SK-N-SH (cell line): ENCODE measurements at regions not wholly inside any gene's neighbourhood (a gene's known extent, or its start where the extent isn't known, plus 50 kb on each side); places are given as distances from the start of the nearest gene placed in this dataset.

Experiments used
- CTCF ChIA-PET: fragments of 300-600, 350-600 bp; formaldehyde crosslinking; extraction: SDS; loops from one replicate; lab custom pipeline; 2021; lab: Yijun Ruan, JAX
- POLR2A ChIA-PET: fragments of 350-600 bp; sonication (Branson Sonifier 250); formaldehyde crosslinking; extraction: SDS; loops from one replicate; lab custom pipeline; 2020; ENCODE audit warnings: antibody characterized with exemption, inconsistent platforms; lab: Yijun Ruan, JAX
- DNase-seq: peaks from one replicate; pipeline ENCODE4 v3.0.0; 2012
- H2AFZ ChIP-seq: fragments of 200-600 bp; sonication (generic); 2 replicates; pipeline ENCODE4 v1.8.1; 2016; ENCODE audit warnings: antibody characterized with exemption, mild to moderate bottlenecking, low read depth
- H3F3A ChIP-seq: fragments of 200-600 bp; sonication (generic); replicated peaks from 2 replicates; pipeline ENCODE3; 2016; ENCODE audit warnings: antibody characterized with exemption, mild to moderate bottlenecking; ENCODE audit not compliant: insufficient read depth
- H3K27ac ChIP-seq, 2 experiments: fragments of 200-500 bp in 1 of 2; fragments of 200-600 bp in 1 of 2; sonication (Bioruptor generic) in 1 of 2; sonication (generic), shearing (Covaris generic) in 1 of 2; 2 replicates each; pipeline versions ENCODE4 v1.5.1 to v1.6.1; 2014 to 2016; ENCODE audit warnings: low read depth in 2 of 2, inconsistent platforms in 1 of 2, low read length in 1 of 2, mild to moderate bottlenecking in 1 of 2, mixed read lengths in 1 of 2
- H3K27me3 ChIP-seq: fragments of 200-600 bp; sonication (generic), shearing (Covaris generic); 2 replicates; pipeline ENCODE4 v1.6.1; 2016; ENCODE audit warnings: mixed run types; ENCODE audit not compliant: insufficient read depth
- H3K36me3 ChIP-seq, 2 experiments: fragments of 200-500 bp in 1 of 2; fragments of 200-600 bp in 1 of 2; sonication (Bioruptor generic) in 1 of 2; sonication (generic) in 1 of 2; replicated peaks in 1 of 2; 2 replicates each; pipeline versions ENCODE3 to v1.5.1; 2014 to 2016; ENCODE audit warnings: low read length in 1 of 2, mild to moderate bottlenecking in 1 of 2; ENCODE audit not compliant: insufficient read depth in 2 of 2, control insufficient read depth in 1 of 2
- H3K4me1 ChIP-seq, 2 experiments: fragments of 200-500 bp in 1 of 2; fragments of 200-600 bp in 1 of 2; sonication (Bioruptor generic) in 1 of 2; sonication (generic), shearing (Covaris generic) in 1 of 2; 2 replicates each; pipeline versions ENCODE4 v1.5.1 to v1.6.1; 2014 to 2016; ENCODE audit warnings: low read depth in 1 of 2, low read length in 1 of 2, mixed run types in 1 of 2; ENCODE audit not compliant: insufficient read depth in 2 of 2, control insufficient read depth in 1 of 2
- H3K4me2 ChIP-seq: fragments of 200-600 bp; sonication (generic), shearing (Covaris generic); 2 replicates; pipeline ENCODE4 v1.6.1; 2017; ENCODE audit warnings: mixed run types
- H3K4me3 ChIP-seq, 2 experiments: fragments of 200-500 bp in 1 of 2; fragments of 200-600 bp in 1 of 2; sonication (Bioruptor generic) in 1 of 2; sonication (generic), shearing (Covaris generic) in 1 of 2; 2 replicates each; pipeline versions ENCODE4 v1.5.1 to v1.8.1; 2014 to 2016; ENCODE audit warnings: low read depth in 2 of 2, inconsistent platforms in 1 of 2, low read length in 1 of 2, mild to moderate bottlenecking in 1 of 2, mixed read lengths in 1 of 2, moderate library complexity in 1 of 2
- H3K79me2 ChIP-seq: fragments of 200-600 bp; sonication (generic); 2 replicates; pipeline ENCODE4 v1.8.1; 2017; ENCODE audit warnings: mild to moderate bottlenecking; ENCODE audit not compliant: insufficient read depth
- H3K9ac ChIP-seq: fragments of 200-600 bp; sonication (generic); 2 replicates; pipeline ENCODE4 v1.6.1; 2017; ENCODE audit warnings: mixed run types
- H3K9me2 ChIP-seq: fragments of 200-600 bp; sonication (generic); 2 replicates; pipeline ENCODE4 v1.6.1; 2017; ENCODE audit warnings: mixed run types
- H3K9me3 ChIP-seq: fragments of 200-600 bp; sonication (generic); 2 replicates; pipeline ENCODE4 v1.6.1; 2017; ENCODE audit warnings: mixed run types, mild to moderate bottlenecking, moderate library complexity
- H4K20me1 ChIP-seq: fragments of 200-600 bp; sonication (generic); 2 replicates; pipeline ENCODE4 v1.6.1; 2017; ENCODE audit warnings: mild to moderate bottlenecking, mixed run types; ENCODE audit not compliant: insufficient read depth
- CTCF ChIP-seq: fragments of 200-600 bp; sonication (generic); IDR thresholded peaks from 2 replicates; pipeline ENCODE4 v1.6.1; 2017; ENCODE audit warnings: antibody characterized with exemption, mild to moderate bottlenecking, moderate library complexity
- EP300 ChIP-seq, 2 experiments: IDR thresholded peaks; 2 replicates each; pipeline versions ENCODE4 v1.4.0 to v1.6.1; 2012; ENCODE audit warnings: borderline replicate concordance in 1 of 2, low read depth in 1 of 2, low read length in 1 of 2
- EZH2phosphoT487 ChIP-seq: fragments of 200-600 bp; sonication (generic); IDR thresholded peaks from 2 replicates; pipeline ENCODE4 v1.6.1; 2017; ENCODE audit warnings: low read depth, mixed run types, mild to moderate bottlenecking, antibody characterized with exemption, moderate library complexity, borderline replicate concordance
- FOSL2 ChIP-seq: IDR thresholded peaks from 2 replicates; pipeline ENCODE4 v1.4.0; 2012; ENCODE audit warnings: low read depth, mild to moderate bottlenecking, moderate library complexity, borderline replicate concordance
- FOXJ3 ChIP-seq: sonication (generic); formaldehyde crosslinking; IDR thresholded peaks from 2 replicates; pipeline ENCODE4 v1.5.1; 2020; ENCODE audit warnings: mild to moderate bottlenecking, missing genetic modification reagents
- FOXM1 ChIP-seq: IDR thresholded peaks from 2 replicates; pipeline ENCODE4 v1.4.0; 2012; ENCODE audit warnings: low read depth, mild to moderate bottlenecking
- GABPA ChIP-seq: IDR thresholded peaks from 2 replicates; pipeline ENCODE4 v1.4.0; 2012; ENCODE audit warnings: low read depth, mild to moderate bottlenecking
- IRF3 ChIP-seq: fragments of 150-350 bp; IDR thresholded peaks from 2 replicates; pipeline ENCODE4 v1.6.1; 2016; ENCODE audit warnings: mild to moderate bottlenecking, low read depth, low read length
- JUND ChIP-seq: IDR thresholded peaks from 2 replicates; pipeline ENCODE4 v1.4.0; 2012
- MEF2A ChIP-seq: IDR thresholded peaks from 2 replicates; pipeline ENCODE4 v1.4.0; 2012; ENCODE audit warnings: low read depth, borderline replicate concordance
- MXI1 ChIP-seq: IDR thresholded peaks from 2 replicates; pipeline ENCODE4 v1.6.1; 2012; ENCODE audit warnings: mild to moderate bottlenecking, low read depth, low read length, improper control_type of control experiment
- NFIC ChIP-seq: IDR thresholded peaks from 2 replicates; pipeline ENCODE4 v1.4.0; 2012; ENCODE audit warnings: borderline replicate concordance
- PBX3 ChIP-seq: IDR thresholded peaks from 2 replicates; pipeline ENCODE4; 2012
- POLR2AphosphoS5 ChIP-seq: IDR thresholded peaks from 2 replicates; pipeline ENCODE4 v1.6.1; 2012; ENCODE audit warnings: low read depth, low read length
- RCOR1 ChIP-seq: fragments of 150-350 bp; IDR thresholded peaks from 2 replicates; pipeline ENCODE4 v1.6.1; 2017; ENCODE audit warnings: antibody characterized with exemption, low read length
- RFX5 ChIP-seq: IDR thresholded peaks from 2 replicates; pipeline ENCODE4 v1.6.1; 2012; ENCODE audit warnings: mild to moderate bottlenecking, improper control_type of control experiment, low read length
- RXRA ChIP-seq: IDR thresholded peaks from 2 replicates; pipeline ENCODE4 v1.4.0; 2012; ENCODE audit warnings: low read depth, mild to moderate bottlenecking, borderline replicate concordance
- SIN3A ChIP-seq: IDR thresholded peaks from 2 replicates; pipeline ENCODE4 v1.6.1; 2012; ENCODE audit warnings: low read depth, mild to moderate bottlenecking, low read length, moderate library complexity, borderline replicate concordance
- TCF12 ChIP-seq: IDR thresholded peaks from 2 replicates; pipeline ENCODE4 v1.4.0; 2012
- USF2 ChIP-seq: fragments of 150-350 bp; IDR thresholded peaks from 2 replicates; pipeline ENCODE4 v1.6.1; 2017; ENCODE audit warnings: antibody characterized with exemption, low read length, low read depth, borderline replicate concordance
- YY1 ChIP-seq: IDR thresholded peaks from 2 replicates; pipeline ENCODE4 v1.4.0; 2012; ENCODE audit warnings: low read depth, mild to moderate bottlenecking
- WGBS: methylation state at CpG from one replicate; pipeline ENCODE4 v1.1.6; 2017; ENCODE audit warnings: low lambda C conversion rate; 5-methylcytosine and 5-hydroxymethylcytosine counted together
- TF ChIP-seq, protein P1 (sequence below): IDR thresholded peaks from 2 replicates; pipeline ENCODE4 v1.6.1; 2012; ENCODE audit warnings: mild to moderate bottlenecking, low read depth, low read length, moderate library complexity
- TF ChIP-seq, protein P2 (sequence below): IDR thresholded peaks from 2 replicates; pipeline ENCODE4 v1.4.0; 2012; ENCODE audit warnings: low read depth
- TF ChIP-seq, protein P3 (sequence below): IDR thresholded peaks from 2 replicates; pipeline ENCODE4 v1.4.0; 2012; ENCODE audit warnings: low read depth, borderline replicate concordance

GRCh38 chr17:79400989-79401703, 209.7 kb downstream of the RBFOX3 start:
- POLR2A ChIA-PET: no interaction called here
- Histone ChIP-seq H3K4me3 (peak overlapping the region; percentile 34 to 55), H3K36me3 (no peaks in the 10 kb centered on the region), H3K9me3 (no peaks in the 10 kb centered on the region), H3K9me2 (no peaks in the 10 kb centered on the region), H3F3A (no peaks in the 10 kb centered on the region), H3K79me2 (no peaks in the 10 kb centered on the region), H3K4me1 (peaks cover 0 to 8% of the 10 kb centered on the region in 2 experiments; a peak in 1 of 4 replicates), H3K27ac (no peak overlapping the region), H2AFZ (peak overlapping the region; percentile 71), H3K27me3 (peaks cover 55% of the 10 kb centered on the region), H3K4me2 (peak overlapping the region; percentile 86), H3K9ac (no peak overlapping the region), H4K20me1 (no peaks in the 10 kb centered on the region)
- CTCF ChIA-PET: interaction anchor here (0.5 to 23.4 kb wide), 124 partner anchors 9 to 806 kb away, joined by 3 to 1340 read pairs (median 4); partner anchors contain the start of genes ENGASE and RBFOX3
- WGBS: 8% methylated on average over 33 of the region's 33 CpGs
- DNase-seq: peak; percentile 94
- TF ChIP-seq JUND: no peak
- TF ChIP-seq, protein P1, sequence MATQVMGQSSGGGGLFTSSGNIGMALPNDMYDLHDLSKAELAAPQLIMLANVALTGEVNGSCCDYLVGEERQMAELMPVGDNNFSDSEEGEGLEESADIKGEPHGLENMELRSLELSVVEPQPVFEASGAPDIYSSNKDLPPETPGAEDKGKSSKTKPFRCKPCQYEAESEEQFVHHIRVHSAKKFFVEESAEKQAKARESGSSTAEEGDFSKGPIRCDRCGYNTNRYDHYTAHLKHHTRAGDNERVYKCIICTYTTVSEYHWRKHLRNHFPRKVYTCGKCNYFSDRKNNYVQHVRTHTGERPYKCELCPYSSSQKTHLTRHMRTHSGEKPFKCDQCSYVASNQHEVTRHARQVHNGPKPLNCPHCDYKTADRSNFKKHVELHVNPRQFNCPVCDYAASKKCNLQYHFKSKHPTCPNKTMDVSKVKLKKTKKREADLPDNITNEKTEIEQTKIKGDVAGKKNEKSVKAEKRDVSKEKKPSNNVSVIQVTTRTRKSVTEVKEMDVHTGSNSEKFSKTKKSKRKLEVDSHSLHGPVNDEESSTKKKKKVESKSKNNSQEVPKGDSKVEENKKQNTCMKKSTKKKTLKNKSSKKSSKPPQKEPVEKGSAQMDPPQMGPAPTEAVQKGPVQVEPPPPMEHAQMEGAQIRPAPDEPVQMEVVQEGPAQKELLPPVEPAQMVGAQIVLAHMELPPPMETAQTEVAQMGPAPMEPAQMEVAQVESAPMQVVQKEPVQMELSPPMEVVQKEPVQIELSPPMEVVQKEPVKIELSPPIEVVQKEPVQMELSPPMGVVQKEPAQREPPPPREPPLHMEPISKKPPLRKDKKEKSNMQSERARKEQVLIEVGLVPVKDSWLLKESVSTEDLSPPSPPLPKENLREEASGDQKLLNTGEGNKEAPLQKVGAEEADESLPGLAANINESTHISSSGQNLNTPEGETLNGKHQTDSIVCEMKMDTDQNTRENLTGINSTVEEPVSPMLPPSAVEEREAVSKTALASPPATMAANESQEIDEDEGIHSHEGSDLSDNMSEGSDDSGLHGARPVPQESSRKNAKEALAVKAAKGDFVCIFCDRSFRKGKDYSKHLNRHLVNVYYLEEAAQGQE: no peak
- TF ChIP-seq RFX5: no peak
- no peak for TF ChIP-seq FOSL2
- TF ChIP-seq RXRA: no peak
- peak; percentile 97 for TF ChIP-seq CTCF
- TF ChIP-seq USF2: no peak
- TF ChIP-seq, protein P2, sequence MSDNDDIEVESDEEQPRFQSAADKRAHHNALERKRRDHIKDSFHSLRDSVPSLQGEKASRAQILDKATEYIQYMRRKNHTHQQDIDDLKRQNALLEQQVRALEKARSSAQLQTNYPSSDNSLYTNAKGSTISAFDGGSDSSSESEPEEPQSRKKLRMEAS: peak; percentile 78; the same call in 1 of the 2 replicates
- no peak for TF ChIP-seq GABPA
- TF ChIP-seq MEF2A: no peak
- TF ChIP-seq, protein P3, sequence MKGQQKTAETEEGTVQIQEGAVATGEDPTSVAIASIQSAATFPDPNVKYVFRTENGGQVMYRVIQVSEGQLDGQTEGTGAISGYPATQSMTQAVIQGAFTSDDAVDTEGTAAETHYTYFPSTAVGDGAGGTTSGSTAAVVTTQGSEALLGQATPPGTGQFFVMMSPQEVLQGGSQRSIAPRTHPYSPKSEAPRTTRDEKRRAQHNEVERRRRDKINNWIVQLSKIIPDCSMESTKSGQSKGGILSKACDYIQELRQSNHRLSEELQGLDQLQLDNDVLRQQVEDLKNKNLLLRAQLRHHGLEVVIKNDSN: no peak
- TF ChIP-seq RCOR1: 0 out of 2 replicates have a peak, but pooled peaks have one; percentile 28
- TF ChIP-seq IRF3: no peak
- no peak for TF ChIP-seq EP300 (IDR thresholded peaks at IDR 0.05; ENCODE audit: borderline replicate concordance in 1 of 2, low read depth in 1 of 2, low read length in 1 of 2)
- no peak for TF ChIP-seq PBX3
- TF ChIP-seq TCF12: no peak
- TF ChIP-seq SIN3A: no peak
- TF ChIP-seq POLR2AphosphoS5: no peak
- TF ChIP-seq YY1: no peak
- TF ChIP-seq NFIC: no peak
- TF ChIP-seq FOXJ3 (CRISPR knock-in tag): no peak
- TF ChIP-seq MXI1: 0 out of 2 replicates have a peak, but pooled peaks have one; percentile 29
- no peak for TF ChIP-seq FOXM1
- no peak for TF ChIP-seq EZH2phosphoT487
